GM19023 (cell line): ENCODE measurements at regions not wholly inside any gene's neighbourhood (a gene's known extent, or its start where the extent isn't known, plus 50 kb on each side); places are given as distances from the start of the nearest gene placed in this dataset.

Experiments used
- ATAC-seq: cut with Tn5 transposase; IDR thresholded peaks from one replicate; pipeline ENCODE4 v1.9.1; 2021; ENCODE audit warnings: mild to moderate bottlenecking, moderate library complexity; ENCODE audit not compliant: unreplicated experiment

- no peak for ATAC-seq
Measured at GRCh38 chr18:56188529-56189275, 449.7 kb downstream of the TXNL1 start.

- no peak for ATAC-seq
Measured at GRCh38 chr18:56186319-56186718, 452.1 kb downstream of the TXNL1 start.

DNA sequence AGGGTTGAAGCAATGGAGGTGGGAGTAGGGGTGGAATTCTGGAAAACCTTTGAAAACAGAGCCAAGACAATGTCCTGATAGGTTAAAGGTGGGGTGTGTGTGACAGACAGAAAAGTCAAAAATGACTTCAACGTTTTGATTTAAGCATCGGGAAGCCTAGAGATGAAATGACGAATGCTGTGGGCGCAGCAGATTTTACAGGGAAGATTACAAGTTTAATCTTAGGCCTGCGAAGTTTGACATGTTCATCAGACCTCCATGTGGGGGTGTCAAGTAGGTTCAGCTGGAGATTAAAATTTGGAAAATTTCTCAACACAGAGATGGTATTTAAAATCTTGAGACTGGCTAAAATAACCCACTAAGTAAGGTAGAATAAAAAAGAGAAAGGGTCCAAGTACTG, 453.3 kb downstream of the TXNL1 start:
- no peak for ATAC-seq

- ATAC-seq = no peak
Measured at GRCh38 chr18:56176751-56177150, 461.6 kb downstream of the TXNL1 start.

DNA sequence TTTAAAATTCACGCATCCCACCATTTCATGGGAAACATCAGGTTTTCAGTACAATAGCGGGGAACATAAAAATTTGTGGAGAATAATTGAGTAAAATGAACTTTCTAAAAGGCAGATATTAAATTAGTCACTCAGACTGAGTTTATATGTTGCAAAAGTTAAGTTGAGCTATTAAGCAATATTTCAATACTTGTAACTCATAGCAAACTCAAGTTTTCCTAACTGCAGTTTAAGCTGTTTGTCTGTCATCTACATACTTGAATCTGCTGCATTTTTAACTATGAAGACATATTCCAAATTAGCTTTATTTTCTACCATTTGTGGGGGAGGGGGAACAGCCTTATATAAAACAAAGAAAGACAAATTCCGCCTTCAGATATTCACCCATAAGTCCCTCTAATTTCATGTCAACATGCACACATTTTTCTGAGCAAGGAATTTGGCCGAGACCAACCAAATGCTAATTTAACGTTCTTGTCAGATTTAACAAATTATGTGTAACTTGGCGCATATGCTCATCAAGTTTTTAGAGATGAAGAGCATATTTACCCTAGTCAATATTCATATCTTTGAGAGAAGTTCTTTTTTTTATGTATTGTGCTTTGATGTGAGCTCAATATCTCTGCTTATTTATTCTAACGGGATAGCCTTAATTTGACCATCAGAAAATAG, 462.9 kb downstream of the TXNL1 start:
- no peak for ATAC-seq

- ATAC-seq = no peak
Measured at GRCh38 chr18:56173542-56174220, 464.7 kb downstream of the TXNL1 start.

- ATAC-seq = no peak
Measured at GRCh38 chr18:56172527-56172926, 465.9 kb downstream of the TXNL1 start.

DNA sequence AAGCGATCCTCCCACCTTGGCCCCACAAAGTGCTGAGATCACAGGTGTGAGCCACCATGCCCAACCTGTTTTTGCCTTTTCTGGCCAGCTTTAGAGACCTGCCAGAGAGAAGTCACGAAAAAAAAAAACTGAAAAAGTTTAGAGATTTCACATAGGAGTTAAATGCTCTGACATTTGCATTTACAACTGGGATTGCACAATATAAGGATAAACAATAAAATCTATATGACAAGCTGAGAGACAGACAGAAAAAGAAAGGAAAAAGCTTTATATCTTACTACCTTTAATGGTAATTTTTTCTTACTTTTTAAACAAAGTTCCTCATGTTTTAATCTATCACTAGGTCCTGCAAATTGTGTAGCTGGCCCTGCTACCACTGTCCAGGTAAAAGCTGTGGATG, 466.5 kb downstream of the TXNL1 start:
- ATAC-seq = no peak

DNA sequence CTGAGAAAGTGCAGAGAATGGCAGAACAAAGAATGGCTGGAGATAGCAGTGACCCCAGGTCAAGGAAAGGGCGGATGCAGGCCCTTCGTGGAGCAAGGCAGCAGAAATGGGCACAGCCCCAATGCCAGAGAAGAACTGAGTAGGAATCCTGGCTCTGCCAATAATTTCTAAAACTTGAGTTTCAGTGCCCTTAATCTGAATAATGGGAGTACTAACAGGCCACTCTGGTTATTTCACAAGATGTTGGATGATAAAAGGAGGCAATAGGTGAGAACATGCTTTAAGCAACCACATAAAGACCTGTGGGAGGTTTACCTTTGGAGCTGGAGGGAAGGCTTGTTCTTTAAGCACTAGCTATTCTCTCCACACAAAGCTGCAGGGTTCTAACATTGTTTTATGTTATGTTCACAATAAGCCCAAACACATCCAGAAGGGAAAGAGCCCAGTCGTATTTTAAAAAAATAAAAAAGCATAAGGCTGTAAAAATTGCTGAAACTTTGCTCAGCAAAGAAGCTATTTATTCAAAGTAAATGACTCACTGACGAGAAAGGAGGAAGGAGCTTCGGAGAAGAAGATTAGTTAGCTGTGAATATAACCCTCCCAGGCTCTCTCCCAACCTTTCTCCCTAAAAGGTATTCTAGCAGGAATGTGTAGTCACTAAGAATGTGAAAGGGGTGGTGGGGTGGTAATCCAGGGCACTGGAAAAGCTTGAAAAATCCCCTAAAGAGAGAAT, 470.2 kb downstream of the TXNL1 start:
- no peak for ATAC-seq

DNA sequence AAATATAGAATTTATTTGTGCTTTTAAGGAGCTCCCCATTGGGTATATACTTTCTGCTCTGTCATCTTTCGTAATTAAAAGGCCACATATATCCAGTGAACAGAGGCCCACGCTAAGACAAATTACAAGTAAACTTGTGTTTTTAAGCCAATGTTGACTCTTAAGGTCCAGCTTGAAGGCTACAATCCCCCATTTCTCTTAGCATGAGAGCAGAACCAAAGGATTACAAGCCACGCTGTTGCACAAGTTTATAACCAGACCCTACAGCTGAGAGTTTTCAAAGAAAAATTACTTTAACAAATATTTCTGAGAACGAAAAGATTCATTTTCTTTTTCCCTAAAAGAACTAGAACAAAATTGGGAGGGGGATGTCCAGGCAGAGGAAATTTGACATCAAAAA, 471.0 kb downstream of the TXNL1 start:
- no peak for ATAC-seq

- no peak for ATAC-seq
Measured at GRCh38 chr18:56166914-56167313, 471.5 kb downstream of the TXNL1 start.

GRCh38 chr18:56165601-56166355, 472.6 kb downstream of the TXNL1 start:
- no peak for ATAC-seq

DNA sequence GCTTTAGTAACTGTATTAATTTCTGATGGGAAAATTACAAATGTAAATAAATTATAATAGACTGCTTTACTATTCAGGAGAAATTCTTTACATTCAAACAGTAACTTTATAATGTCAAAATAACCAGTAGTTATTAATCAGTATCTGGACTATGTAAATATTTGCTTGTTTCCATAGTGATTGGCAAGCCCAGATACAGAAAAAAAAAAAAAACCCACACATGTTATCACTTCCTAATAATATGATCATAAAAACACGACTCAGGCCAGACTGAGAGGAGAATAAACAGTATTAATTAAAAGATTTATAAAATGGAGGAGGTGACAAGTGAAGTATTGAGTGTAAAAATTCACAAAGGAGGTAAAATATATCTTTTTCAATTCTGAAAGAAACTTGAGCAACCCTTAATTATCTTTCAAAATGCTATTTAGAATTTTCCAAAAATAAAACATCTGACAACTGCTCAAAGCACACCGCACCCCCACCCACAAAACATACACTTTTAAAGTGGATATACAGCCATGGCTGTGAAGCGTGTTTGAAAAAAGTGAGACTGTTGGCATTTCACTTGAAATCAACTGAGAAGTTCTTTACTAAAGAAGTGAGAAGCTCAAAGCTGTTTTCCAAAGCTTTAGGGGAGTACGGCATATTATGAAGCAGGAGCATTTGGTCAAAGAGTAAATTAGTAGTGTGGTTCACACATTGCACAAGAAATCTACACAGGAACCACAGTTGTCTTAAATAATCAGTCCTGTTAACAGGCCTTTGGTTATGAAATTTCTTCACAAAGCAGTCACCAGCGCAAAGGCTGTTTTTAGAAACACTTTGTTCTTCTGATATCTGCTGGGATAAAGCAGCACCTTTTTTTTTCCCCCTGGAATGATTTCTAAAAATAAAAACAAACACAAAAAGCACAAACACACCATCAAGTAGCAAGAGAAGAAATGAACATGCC, 475.8 kb downstream of the TXNL1 start:
- ATAC-seq = no peak

GRCh38 chr18:56161566-56162260, 476.7 kb downstream of the TXNL1 start:
- no peak for ATAC-seq

GRCh38 chr18:56158676-56159075, 479.7 kb downstream of the TXNL1 start:
- ATAC-seq = no peak

DNA sequence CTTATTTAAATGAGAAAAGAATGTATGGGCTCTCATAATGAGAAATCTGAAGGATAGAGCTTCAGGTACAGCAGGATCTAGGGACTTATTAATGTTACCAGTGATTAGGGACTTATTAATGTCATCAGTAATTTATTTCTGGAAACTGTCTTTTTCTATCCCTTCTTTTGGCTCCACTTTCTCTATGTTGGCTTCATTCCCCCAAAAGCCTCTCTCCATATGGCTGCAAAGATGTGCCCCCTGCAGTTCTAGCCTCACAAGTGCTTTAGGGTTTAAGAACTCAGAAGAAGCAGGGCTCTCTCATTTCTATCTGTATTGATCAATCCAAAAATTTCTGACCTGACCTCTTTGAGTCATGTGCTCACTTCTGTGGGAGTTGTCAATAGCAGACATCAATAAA, 480.9 kb downstream of the TXNL1 start:
- ATAC-seq = no peak

DNA sequence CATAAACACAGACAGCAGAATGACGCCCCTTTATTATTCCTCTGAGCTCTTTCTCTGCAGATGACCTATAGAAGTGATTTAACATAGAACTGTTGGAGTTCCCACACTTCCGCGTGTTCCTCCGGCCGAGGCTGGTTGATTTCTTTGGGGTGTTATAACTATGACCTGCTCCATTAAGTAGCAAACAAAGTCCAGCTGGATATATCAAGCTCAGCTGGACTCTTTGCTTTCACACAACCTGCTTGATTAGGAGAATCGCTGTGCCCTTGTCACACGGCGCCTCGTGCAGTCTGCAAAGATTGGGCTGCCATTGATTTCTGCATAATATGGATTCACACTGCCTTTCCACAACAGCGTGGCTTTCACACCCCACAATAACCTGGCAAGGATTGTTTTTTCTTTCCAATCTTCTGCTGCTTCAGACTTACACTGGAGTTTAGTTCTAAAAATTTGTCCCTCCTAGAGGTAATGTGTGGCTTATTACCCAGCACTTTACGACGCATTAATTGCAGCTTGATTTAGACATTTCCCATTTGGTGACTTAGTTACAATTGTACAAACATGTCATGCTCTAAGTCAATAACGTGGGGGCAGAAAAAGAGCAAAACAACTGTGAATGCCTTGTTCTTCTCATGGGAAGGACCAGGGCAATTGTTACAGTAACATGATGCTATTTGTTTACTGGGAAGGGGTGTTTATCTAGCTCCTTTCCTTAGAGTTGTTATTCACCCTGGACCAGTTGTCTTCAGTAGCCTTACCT, 485.7 kb downstream of the TXNL1 start:
- ATAC-seq = no peak

DNA sequence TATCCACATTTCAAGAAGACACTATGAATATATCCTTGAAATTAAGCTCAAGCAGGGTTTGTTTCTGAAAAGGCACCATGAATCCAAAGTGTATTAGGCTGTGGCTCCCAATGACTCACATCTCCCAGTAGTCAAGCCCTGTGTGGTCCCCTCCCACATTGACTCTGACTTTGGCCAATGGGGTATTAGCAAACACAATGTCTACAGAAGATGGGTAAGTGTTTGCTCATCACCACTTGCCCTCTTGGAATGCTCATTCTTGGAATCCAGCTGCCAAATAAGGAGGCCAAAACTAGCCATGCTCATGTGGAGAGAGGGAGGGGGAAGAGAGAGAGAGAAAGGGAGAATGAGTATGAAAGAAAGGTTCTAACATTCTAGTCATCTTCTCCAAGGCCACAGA, 490.0 kb downstream of the TXNL1 start:
- no peak for ATAC-seq
